Adrenal gland (tissue), 5 donors: ENCODE measurements at regions not wholly inside any gene's neighbourhood (a gene's known extent, or its start where the extent isn't known, plus 50 kb on each side); places are given as distances from the start of the nearest gene placed in this dataset.

Source experiments
- CTCF ChIP-seq, 6 experiments: fragments of 450-650 bp in 4 of 6; fragments of 200-600 bp in 2 of 6; sonication (generic) in 1 of 6; IDR thresholded peaks; 1 replicate in 5 of 6; 2 replicates in 1 of 6; pipeline versions ENCODE4 v1.5.1 to v1.8.0; 2016 to 2021; ENCODE audit warnings: antibody characterized with exemption in 6 of 6, mild to moderate bottlenecking in 2 of 6, moderate library complexity in 1 of 6
- POLR2A ChIP-seq, 2 donors: fragments of 450-650 bp; IDR thresholded peaks; one replicate each; pipeline ENCODE4 v1.6.1; 2017; ENCODE audit warnings: antibody characterized with exemption in 2 of 2, mild to moderate bottlenecking in 2 of 2, moderate library complexity in 1 of 2
- donor health status: DM: no; HTN: no; CAD: no.

- TF ChIP-seq POLR2A (IDR thresholded peaks at IDR 0.05): no peak
- TF ChIP-seq CTCF (IDR thresholded peaks at IDR 0.05): no peak
Measured at GRCh38 chr3:31422237-31422636, 110.5 kb upstream of the STT3B start.
